AG04450 (cell line): ENCODE measurements at regions not wholly inside any gene's neighbourhood (a gene's known extent, or its start where the extent isn't known, plus 50 kb on each side); places are given as distances from the start of the nearest gene placed in this dataset.
"Not testable (repeated sequence)": the region's sequence is repeated elsewhere in the genome, so short reads cannot be mapped to it uniquely, and the experiment has no call there.

ENCODE experiments used
- CTCF ChIA-PET: fragments of 300-600, 350-600 bp; formaldehyde crosslinking; extraction: SDS; loops from one replicate; lab custom pipeline; 2022; ENCODE audit warnings: antibody characterized with exemption, inconsistent platforms; lab: Charles Lee
- POLR2A ChIA-PET: fragments of 350-600 bp; formaldehyde crosslinking; extraction: SDS; loops from one replicate; lab custom pipeline; 2021; ENCODE audit warnings: antibody characterized with exemption, inconsistent platforms; lab: Yijun Ruan, JAX
- DNase-seq: peaks from one replicate; pipeline ENCODE4 v3.0.0-alpha.2; 2011; ENCODE audit warnings: low read depth, low spot score
- H3K27ac ChIP-seq: one replicate; pipeline ENCODE4 v1.5.1; 2012; ENCODE audit warnings: low read depth, low read length, control low read depth
- H3K27me3 ChIP-seq: one replicate; pipeline ENCODE4 v1.6.0; 2012; ENCODE audit warnings: low read length; ENCODE audit not compliant: control insufficient read depth, insufficient read depth
- H3K4me3 ChIP-seq: 2 replicates; pipeline ENCODE4 v1.5.1; 2011; ENCODE audit warnings: mild to moderate bottlenecking, low read depth, low read length, control low read depth
- H3K9me3 ChIP-seq: 2 replicates; pipeline ENCODE4 v1.5.1; 2012; ENCODE audit warnings: low read length; ENCODE audit not compliant: control insufficient read depth, insufficient read depth
- TF ChIP-seq, protein P1 (sequence below): IDR thresholded peaks from 2 replicates; pipeline ENCODE4 v1.5.1; 2011; ENCODE audit warnings: low read depth, low read length, control low read depth, inconsistent platforms

DNA sequence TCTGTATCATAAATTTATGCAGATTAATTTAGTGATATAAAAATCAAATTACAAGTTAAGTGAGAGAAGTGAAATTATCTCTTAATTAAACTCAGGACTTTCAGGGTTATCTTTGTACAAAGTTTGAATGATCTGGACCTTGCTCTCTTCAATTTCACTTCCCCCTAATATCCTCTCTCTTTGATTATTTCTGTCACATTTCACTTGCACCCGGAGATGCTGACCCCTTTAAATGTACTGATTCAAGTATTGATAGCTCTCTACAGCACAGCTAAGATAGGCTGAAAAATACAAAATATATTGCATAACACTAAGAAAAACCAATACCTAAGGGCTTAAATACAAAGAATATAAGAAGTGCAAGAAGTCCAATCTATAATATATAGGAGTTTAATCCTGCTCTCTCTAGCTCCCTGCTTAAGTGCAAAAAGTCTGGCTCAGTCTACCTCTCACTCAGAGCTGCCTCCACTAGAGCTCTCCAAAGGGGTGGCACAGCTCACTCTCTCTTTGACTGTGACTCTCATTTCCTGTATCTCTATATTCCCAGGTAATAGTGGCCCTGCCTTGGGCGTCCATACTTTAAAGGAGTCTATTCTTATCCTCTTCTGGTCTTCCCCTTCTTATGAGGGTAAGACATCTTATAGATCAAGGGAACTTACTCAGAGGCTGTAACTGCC is 588.4 kb downstream of the RFPL4B start:
- ChIA-PET POLR2A (no interaction called here), CTCF (no interaction called here)
- Histone ChIP-seq H3K27me3 (no peaks in the 10 kb centered on the region), H3K9me3 (no peaks in the 10 kb centered on the region), H3K27ac (no peak overlapping the region), H3K4me3 (no peak overlapping the region)
- no peak for DNase-seq
- TF ChIP-seq, protein P1, sequence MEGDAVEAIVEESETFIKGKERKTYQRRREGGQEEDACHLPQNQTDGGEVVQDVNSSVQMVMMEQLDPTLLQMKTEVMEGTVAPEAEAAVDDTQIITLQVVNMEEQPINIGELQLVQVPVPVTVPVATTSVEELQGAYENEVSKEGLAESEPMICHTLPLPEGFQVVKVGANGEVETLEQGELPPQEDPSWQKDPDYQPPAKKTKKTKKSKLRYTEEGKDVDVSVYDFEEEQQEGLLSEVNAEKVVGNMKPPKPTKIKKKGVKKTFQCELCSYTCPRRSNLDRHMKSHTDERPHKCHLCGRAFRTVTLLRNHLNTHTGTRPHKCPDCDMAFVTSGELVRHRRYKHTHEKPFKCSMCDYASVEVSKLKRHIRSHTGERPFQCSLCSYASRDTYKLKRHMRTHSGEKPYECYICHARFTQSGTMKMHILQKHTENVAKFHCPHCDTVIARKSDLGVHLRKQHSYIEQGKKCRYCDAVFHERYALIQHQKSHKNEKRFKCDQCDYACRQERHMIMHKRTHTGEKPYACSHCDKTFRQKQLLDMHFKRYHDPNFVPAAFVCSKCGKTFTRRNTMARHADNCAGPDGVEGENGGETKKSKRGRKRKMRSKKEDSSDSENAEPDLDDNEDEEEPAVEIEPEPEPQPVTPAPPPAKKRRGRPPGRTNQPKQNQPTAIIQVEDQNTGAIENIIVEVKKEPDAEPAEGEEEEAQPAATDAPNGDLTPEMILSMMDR, result no peak

DNA sequence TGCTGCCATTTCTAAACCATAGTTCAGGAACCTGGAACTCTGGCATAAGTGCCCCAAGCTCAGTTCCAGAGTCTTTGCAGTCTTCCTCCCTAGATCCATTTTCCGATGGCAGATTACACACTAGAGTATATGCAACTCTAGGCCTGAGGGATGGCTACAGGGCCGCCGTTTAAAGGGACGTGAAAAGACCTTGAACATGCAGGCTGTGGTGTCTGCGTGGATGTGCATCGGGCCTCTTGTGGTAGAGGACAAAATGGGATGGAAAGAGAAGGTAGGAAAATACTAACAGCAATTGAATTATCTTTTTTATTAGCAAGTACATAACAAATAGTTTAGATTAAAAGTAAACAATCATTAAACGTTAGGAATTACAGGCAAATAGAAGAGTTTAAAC is 588.9 kb downstream of the RFPL4B start:
- DNase-seq, result no peak
- CTCF ChIA-PET, result no interaction called here
- no peaks in the 10 kb centered on the region for H3K27me3 ChIP-seq
- POLR2A ChIA-PET, result no interaction called here
- H3K27ac ChIP-seq, result no peak overlapping the region
- TF ChIP-seq, protein P1, result no peak
- no peaks in the 10 kb centered on the region for H3K9me3 ChIP-seq
- no peak overlapping the region for H3K4me3 ChIP-seq

DNA sequence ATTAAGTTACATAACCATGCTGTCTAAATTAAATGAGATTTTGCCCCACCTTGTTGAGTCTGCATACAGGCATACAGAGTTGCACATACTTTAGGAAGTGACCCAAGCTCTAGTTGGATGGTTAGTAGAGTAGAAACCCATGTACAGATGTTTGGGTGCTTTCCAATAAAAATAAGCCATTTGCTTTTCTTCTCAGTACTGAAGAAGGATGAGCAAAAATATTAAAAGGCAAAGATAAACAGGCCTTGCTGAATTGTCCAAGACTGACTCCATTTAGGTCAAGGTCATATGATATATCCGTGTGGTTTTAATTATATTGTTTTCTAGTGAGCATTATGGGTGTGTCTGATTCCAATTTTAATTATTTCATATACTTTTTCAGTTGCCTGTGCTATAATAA is 589.4 kb downstream of the RFPL4B start:
- CTCF ChIA-PET, result no interaction called here
- POLR2A ChIA-PET, result interaction anchor here (0.5 kb wide), 1 partner anchor 14 kb away, joined by 3 read pairs; no protein-coding TSS in a partner anchor
- Histone ChIP-seq H3K9me3 (no peaks in the 10 kb centered on the region), H3K4me3 (no peak overlapping the region), H3K27ac (no peak overlapping the region), H3K27me3 (no peaks in the 10 kb centered on the region)
- DNase-seq, result no peak
- TF ChIP-seq, protein P1, result no peak

GRCh38 chr6:112937690-112938089 is 590.6 kb downstream of the RFPL4B start:
- H3K4me3 ChIP-seq, DNase-seq, POLR2A ChIA-PET, H3K9me3 ChIP-seq, H3K27me3 ChIP-seq, CTCF ChIA-PET, H3K27ac ChIP-seq: not testable (repeated sequence)

- Histone ChIP-seq H3K4me3 (no peak overlapping the region), H3K27ac (no peak overlapping the region), H3K9me3 (no peaks in the 10 kb centered on the region), H3K27me3 (no peaks in the 10 kb centered on the region)
- ChIA-PET POLR2A (no interaction called here), CTCF (no interaction called here)
- TF ChIP-seq, protein P1, result no peak
- DNase-seq, result no peak
Observed at GRCh38 chr6:112938650-112939049, 591.5 kb downstream of the RFPL4B start.
